PC-3 (cell line): ENCODE measurements at regions not wholly inside any gene's neighbourhood (a gene's known extent, or its start where the extent isn't known, plus 50 kb on each side); places are given as distances from the start of the nearest gene placed in this dataset.

ENCODE experiments used
- ATAC-seq: fragments of 200-7000 bp; cut with Tn5 transposase; 2 replicates; pipeline ENCODE4 v1.9.1; 2020; ENCODE audit warnings: mild to moderate bottlenecking, moderate library complexity
- BruUV-seq: library from RNA; stranded (reverse); fragments of 400-500 nt; replicated peaks from 2 replicates; lab custom pipeline; 2021; lab: Mats Ljungman, UMichigan
- CTCF ChIA-PET: fragments of 300-600 bp; sonication (Branson Sonifier 250); formaldehyde crosslinking; loops from one replicate; lab custom pipeline; 2022; ENCODE audit warnings: antibody characterized with exemption; lab: Charles Lee
- POLR2A ChIA-PET: fragments of 300-600 bp; sonication (Branson Sonifier 250); formaldehyde crosslinking; loops from one replicate; lab custom pipeline; 2022; ENCODE audit warnings: antibody characterized with exemption; ENCODE audit not compliant: unreplicated experiment; lab: Charles Lee
- DNase-seq: peaks from one replicate; pipeline ENCODE4 v3.0.0-alpha.2; 2015
- H2AFZ ChIP-seq: fragments of 300-600 bp; sonication (generic); 2 replicates; pipeline ENCODE4 v1.6.0; 2016; ENCODE audit warnings: antibody characterized with exemption, low read length
- H3F3A ChIP-seq: fragments of 300-600 bp; sonication (generic); one replicate; pipeline ENCODE4 v1.6.0; 2017; ENCODE audit warnings: antibody characterized with exemption, low read length, control low read depth, mild to moderate bottlenecking; ENCODE audit not compliant: unreplicated experiment
- H3K27ac ChIP-seq: fragments of 300-600 bp; sonication (generic); 2 replicates; pipeline ENCODE4 v1.5.1; 2016; ENCODE audit warnings: mild to moderate bottlenecking, low read length
- H3K27me3 ChIP-seq: fragments of 300-600 bp; sonication (generic); 2 replicates; pipeline ENCODE4 v1.6.1; 2016; ENCODE audit warnings: low read length, mixed read lengths
- H3K36me3 ChIP-seq: fragments of 300-600 bp; sonication (generic); 2 replicates; pipeline ENCODE4 v1.6.1; 2016; ENCODE audit warnings: low read depth, mixed run types, low read length, mixed read lengths
- H3K4me1 ChIP-seq: fragments of 300-600 bp; sonication (generic); 2 replicates; pipeline ENCODE4 v1.5.1; 2016; ENCODE audit warnings: low read length; ENCODE audit not compliant: insufficient read depth
- H3K4me2 ChIP-seq: fragments of 300-600 bp; sonication (generic); 2 replicates; pipeline ENCODE4 v1.6.0; 2016; ENCODE audit warnings: low read length
- H3K4me3 ChIP-seq: fragments of 300-600 bp; sonication (generic); 2 replicates; pipeline ENCODE4 v1.5.1; 2016; ENCODE audit warnings: mild to moderate bottlenecking, low read length, mixed read lengths
- H3K79me2 ChIP-seq: fragments of 300-600 bp; sonication (generic); 2 replicates; pipeline ENCODE4 v1.6.1; 2017; ENCODE audit warnings: low read length, mixed read lengths
- H3K9ac ChIP-seq: fragments of 300-600 bp; sonication (generic); 2 replicates; pipeline ENCODE4 v1.6.0; 2016; ENCODE audit warnings: mild to moderate bottlenecking, low read length
- H3K9me2 ChIP-seq: fragments of 300-600 bp; sonication (generic); replicated peaks from 2 replicates; pipeline ENCODE4 v1.6.1; 2016; ENCODE audit warnings: mixed run types, low read length, mixed read lengths
- H3K9me3 ChIP-seq: fragments of 300-600 bp; sonication (generic); 2 replicates; pipeline ENCODE4 v1.6.1; 2016; ENCODE audit warnings: low read length, mixed read lengths
- H4K20me1 ChIP-seq: fragments of 300-600 bp; sonication (generic); 2 replicates; pipeline ENCODE4 v1.6.1; 2016; ENCODE audit warnings: low read length, mixed read lengths
- CTCF ChIP-seq: fragments of 300-600 bp; sonication (generic); conservative IDR thresholded peaks from 2 replicates; pipeline ENCODE4 v1.5.1; 2017; ENCODE audit warnings: antibody characterized with exemption, low read depth, mild to moderate bottlenecking, low read length
- EZH2 ChIP-seq: fragments of 300-600 bp; sonication (generic); IDR thresholded peaks from one replicate; pipeline ENCODE4 v1.6.1; 2017; ENCODE audit warnings: antibody characterized with exemption, mild to moderate bottlenecking, low read length; ENCODE audit not compliant: unreplicated experiment
- EZH2phosphoT487 ChIP-seq: fragments of 300-600 bp; sonication (generic); IDR thresholded peaks from 2 replicates; pipeline ENCODE4 v1.6.1; 2018; ENCODE audit warnings: mild to moderate bottlenecking, antibody characterized with exemption, low read length, borderline replicate concordance
- intact Hi-C: fragments of 100-400 bp; cut with micrococcal nuclease; formaldehyde crosslinking; loops from 2 replicates; pipeline ENCODE4 v1.9.0; 2023

DNA sequence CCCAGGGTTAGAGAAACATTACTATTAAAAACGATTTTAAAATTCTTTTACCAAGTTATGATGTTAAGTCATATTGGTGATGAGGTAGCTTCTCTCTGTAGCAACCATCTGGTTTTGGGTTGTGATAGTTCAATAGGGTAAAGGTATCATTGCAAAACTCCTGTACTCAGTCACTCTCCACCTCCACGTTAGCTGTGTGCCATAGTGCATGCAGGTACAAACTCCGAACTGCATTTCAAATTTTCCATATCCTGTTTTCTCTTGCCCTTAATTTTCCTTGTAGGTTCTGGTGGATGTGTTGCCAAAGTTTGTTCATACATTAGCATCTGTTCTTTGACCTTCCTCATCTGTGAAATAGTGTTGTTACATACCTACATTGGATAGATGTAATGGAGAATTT lies 53.1 kb upstream of the ARRDC3 start:
- Histone ChIP-seq H3F3A (no peaks in the 10 kb centered on the region), H2AFZ (no peak overlapping the region), H3K4me1 (peaks cover 15% of the 10 kb centered on the region), H3K27me3 (no peaks in the 10 kb centered on the region), H3K27ac (no peak overlapping the region), H3K4me2 (peak overlapping the region; percentile 8), H3K9me3 (no peaks in the 10 kb centered on the region), H3K36me3 (no peaks in the 10 kb centered on the region), H3K9me2 (no peaks in the 10 kb centered on the region), H4K20me1 (no peaks in the 10 kb centered on the region), H3K9ac (no peak overlapping the region), H3K4me3 (no peak overlapping the region), H3K79me2 (no peaks in the 10 kb centered on the region)
- no peak for ATAC-seq
- no TSS peak for BruUV-seq
- peak; percentile 59 for DNase-seq
- ChIA-PET POLR2A (no interaction called here), CTCF (no interaction called here)
- TF ChIP-seq CTCF: no peak
- no peak for TF ChIP-seq EZH2
- TF ChIP-seq EZH2phosphoT487: no peak
- intact Hi-C loops: no loop called here

DNA sequence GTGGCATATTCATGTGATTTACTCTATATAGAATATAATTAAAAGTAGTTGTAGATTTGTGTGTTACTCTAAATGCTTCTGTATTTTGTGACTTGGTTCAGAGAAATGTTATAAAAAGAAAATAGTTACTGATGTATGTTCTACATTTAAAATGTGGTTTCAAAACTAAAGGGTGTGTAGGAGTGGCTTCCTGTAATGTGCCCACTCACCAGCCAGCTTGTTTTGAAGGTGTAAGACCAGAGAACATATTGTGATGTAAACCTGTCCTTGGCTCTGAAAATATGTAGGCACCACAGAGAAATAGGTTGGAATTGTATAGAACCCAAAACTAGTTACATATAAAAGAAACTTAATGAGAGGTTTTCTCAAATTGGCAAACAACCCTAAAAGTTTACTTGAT lies 51.2 kb upstream of the ARRDC3 start:
- Histone ChIP-seq H3K9me2 (no peaks in the 10 kb centered on the region), H3K36me3 (no peaks in the 10 kb centered on the region), H2AFZ (no peak overlapping the region), H3K4me2 (no peak overlapping the region), H3K4me3 (no peak overlapping the region), H3K9me3 (no peaks in the 10 kb centered on the region), H3K79me2 (no peaks in the 10 kb centered on the region), H3F3A (no peaks in the 10 kb centered on the region), H3K9ac (no peak overlapping the region), H3K27ac (no peak overlapping the region), H3K27me3 (no peaks in the 10 kb centered on the region), H4K20me1 (no peaks in the 10 kb centered on the region), H3K4me1 (peaks cover 15% of the 10 kb centered on the region)
- ChIA-PET CTCF (no interaction called here), POLR2A (no interaction called here)
- DNase-seq: no peak
- ATAC-seq: no peak
- BruUV-seq: no TSS peak
- TF ChIP-seq EZH2 (no peak), EZH2phosphoT487 (no peak), CTCF (no peak)
- intact Hi-C loops: no loop called here

- intact Hi-C loops: no loop called here
- Histone ChIP-seq H3K27ac (no peak overlapping the region), H3F3A (no peaks in the 10 kb centered on the region), H3K36me3 (no peaks in the 10 kb centered on the region), H3K79me2 (no peaks in the 10 kb centered on the region), H4K20me1 (no peaks in the 10 kb centered on the region), H3K9me3 (no peaks in the 10 kb centered on the region), H3K27me3 (no peaks in the 10 kb centered on the region), H3K9ac (no peak overlapping the region), H3K4me1 (peaks cover 15% of the 10 kb centered on the region), H3K4me2 (no peak overlapping the region), H2AFZ (no peak overlapping the region), H3K4me3 (no peak overlapping the region), H3K9me2 (no peaks in the 10 kb centered on the region)
- POLR2A ChIA-PET: no interaction called here
- DNase-seq (no peak), ATAC-seq (no peak)
- TF ChIP-seq EZH2phosphoT487 (no peak), EZH2 (no peak), CTCF (no peak)
- CTCF ChIA-PET: no interaction called here
- no TSS peak for BruUV-seq
Measured at GRCh38 chr5:91433861-91434260, 50.7 kb upstream of the ARRDC3 start.
